ENCODE measurements at regions not wholly inside any gene's neighbourhood (a gene's known extent, or its start where the extent isn't known, plus 50 kb on each side); places are given as distances from the start of the nearest gene placed in this dataset.

DNA sequence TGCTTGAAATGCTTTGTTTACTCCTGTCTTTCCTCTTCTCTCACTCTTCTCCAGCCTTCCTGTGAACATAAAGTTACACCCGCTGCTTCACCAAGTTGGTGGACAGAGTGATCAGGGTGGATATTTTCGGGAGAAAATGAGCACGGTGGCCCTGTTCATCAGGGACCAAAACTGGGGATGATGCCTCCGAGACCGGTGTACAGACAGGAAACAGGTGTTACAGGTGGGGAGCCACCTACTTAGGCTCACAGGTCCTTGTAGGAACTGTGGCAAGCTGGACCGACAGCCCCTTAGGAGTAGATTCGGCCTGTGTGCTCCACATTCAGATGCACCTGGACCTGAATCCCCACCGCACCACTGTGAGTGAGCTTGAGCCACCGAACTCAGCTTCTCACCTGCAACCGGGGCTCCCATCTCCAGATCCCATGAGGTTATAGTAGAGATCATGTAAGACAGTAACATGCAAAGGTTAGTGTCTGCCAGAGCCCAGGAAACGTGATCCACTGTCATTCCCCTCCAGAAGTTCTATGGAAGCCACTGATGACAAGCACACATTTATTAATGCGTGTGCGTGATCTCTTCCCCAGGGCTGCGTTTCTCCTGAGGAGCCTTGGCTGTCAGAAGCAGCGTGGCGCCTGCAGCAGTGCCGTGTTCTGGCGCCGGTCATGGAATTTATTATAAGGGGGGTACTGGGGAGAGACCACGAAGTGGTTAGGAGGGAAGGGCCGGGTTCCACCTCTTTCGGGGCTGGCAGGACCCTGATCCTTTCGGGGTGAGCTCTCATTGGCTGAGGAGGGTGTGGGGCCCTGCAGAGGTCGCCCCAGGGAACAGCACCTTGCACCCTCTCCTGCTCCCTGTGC, 94.2 kb downstream of the ERMARD start:
- Histone ChIP-seq H3K27me3 (ENCODE audit: control insufficient read depth in 2 of 2, insufficient read depth in 2 of 2, low read length in 2 of 2) (no peaks in the 10 kb centered on the region), H3K27ac (ENCODE audit: low read depth in 1 of 2, low read length in 2 of 2) (no peak overlapping the region), H3K9ac (ENCODE audit: insufficient read depth, low read length, poor library complexity, severe bottlenecking) (no peak overlapping the region), H4K20me1 (ENCODE audit: insufficient read depth, low read length) (no peaks in the 10 kb centered on the region), H3K79me2 (ENCODE audit: insufficient read depth, low read length) (no peaks in the 10 kb centered on the region), H3K9me3 (replicated peaks in 1 of 2; ENCODE audit: control insufficient read depth in 1 of 2, insufficient read depth in 1 of 2, low read length in 2 of 2) (no peaks in the 10 kb centered on the region), H3K36me3 (replicated peaks in 1 of 2; ENCODE audit: control insufficient read depth in 1 of 2, insufficient read depth in 2 of 2, low read length in 2 of 2) (no peaks in the 10 kb centered on the region), H3K4me1 (ENCODE audit: control insufficient read depth in 1 of 2, insufficient read depth in 2 of 2, low read length in 2 of 2) (no peaks in the 10 kb centered on the region), H3K4me3 (replicated peaks in 1 of 3; ENCODE audit: low read depth in 2 of 3, low read length in 3 of 3) (no peak overlapping the region), H2AFZ (ENCODE audit: insufficient read depth, low read depth, low read length, poor library complexity, severe bottlenecking) (no peak overlapping the region), H3K4me2 (replicated peaks; ENCODE audit: extremely low read depth, low read length, poor library complexity, severe bottlenecking) (no peak overlapping the region)
- Mint-ChIP-seq H3K36me3 (no peaks in the 10 kb centered on the region), H3K27me3 (ENCODE audit: low read depth in 3 of 3) (peaks cover 3 to 4% (median 3%) of the 10 kb centered on the region in 3 donors), H3K9me3 (no peaks in the 10 kb centered on the region), H3K27ac (no peak overlapping the region), H3K4me3 (no peak overlapping the region), H3K4me1 (no peaks in the 10 kb centered on the region)
- TF ChIP-seq CTCF (IDR thresholded peaks at IDR 0.05) = no peak
- intact Hi-C loops (cut with micrococcal nuclease) = no loop called here
- DNase-seq = no peak
- 93% methylated on average over 19 of the region's 24 CpGs for WGBS (ENCODE audit: insufficient coverage)

- no peaks in the 10 kb centered on the region for H3K4me1 ChIP-seq (ENCODE audit: control insufficient read depth in 1 of 2, insufficient read depth in 2 of 2, low read length in 2 of 2)
These were observed 93.5 kb downstream of the ERMARD start for GRCh38 chr6:169844946-169845345.

More at GRCh38 chr6:169844946-169845345, 93.5 kb downstream of the ERMARD start:
- Histone ChIP-seq H3K27me3 (ENCODE audit: control insufficient read depth in 2 of 2, insufficient read depth in 2 of 2, low read length in 2 of 2) (no peaks in the 10 kb centered on the region), H3K4me2 (replicated peaks; ENCODE audit: extremely low read depth, low read length, poor library complexity, severe bottlenecking) (no peak overlapping the region), H3K79me2 (ENCODE audit: insufficient read depth, low read length) (no peaks in the 10 kb centered on the region), H2AFZ (ENCODE audit: insufficient read depth, low read depth, low read length, poor library complexity, severe bottlenecking) (no peak overlapping the region), H3K36me3 (replicated peaks in 1 of 2; ENCODE audit: control insufficient read depth in 1 of 2, insufficient read depth in 2 of 2, low read length in 2 of 2) (no peaks in the 10 kb centered on the region), H3K4me3 (replicated peaks in 1 of 3; ENCODE audit: low read depth in 2 of 3, low read length in 3 of 3) (no peak overlapping the region), H4K20me1 (ENCODE audit: insufficient read depth, low read length) (no peaks in the 10 kb centered on the region), H3K27ac (ENCODE audit: low read depth in 1 of 2, low read length in 2 of 2) (no peak overlapping the region), H3K9me3 (replicated peaks in 1 of 2; ENCODE audit: control insufficient read depth in 1 of 2, insufficient read depth in 1 of 2, low read length in 2 of 2) (no peaks in the 10 kb centered on the region), H3K9ac (ENCODE audit: insufficient read depth, low read length, poor library complexity, severe bottlenecking) (no peak overlapping the region)
- H3K9me3 Mint-ChIP-seq = no peaks in the 10 kb centered on the region
- no peaks in the 10 kb centered on the region for H3K36me3 Mint-ChIP-seq
- DNase-seq = no peak
- H3K4me3 Mint-ChIP-seq = no peak overlapping the region
- intact Hi-C loops (cut with micrococcal nuclease) = no loop called here
- no peak overlapping the region for H3K27ac Mint-ChIP-seq
- 87% methylated on average over 9 of the region's 9 CpGs for WGBS (ENCODE audit: insufficient coverage)
- H3K27me3 Mint-ChIP-seq (ENCODE audit: low read depth in 3 of 3) = peaks cover 3 to 4% (median 4%) of the 10 kb centered on the region in 3 donors
- no peak for TF ChIP-seq CTCF (IDR thresholded peaks at IDR 0.05)
- H3K4me1 Mint-ChIP-seq = no peaks in the 10 kb centered on the region

Measured in CD14-positive monocyte (primary cell).